ENCODE measurements at regions not wholly inside any gene's neighbourhood (a gene's known extent, or its start where the extent isn't known, plus 50 kb on each side); places are given as distances from the start of the nearest gene placed in this dataset.

DNA sequence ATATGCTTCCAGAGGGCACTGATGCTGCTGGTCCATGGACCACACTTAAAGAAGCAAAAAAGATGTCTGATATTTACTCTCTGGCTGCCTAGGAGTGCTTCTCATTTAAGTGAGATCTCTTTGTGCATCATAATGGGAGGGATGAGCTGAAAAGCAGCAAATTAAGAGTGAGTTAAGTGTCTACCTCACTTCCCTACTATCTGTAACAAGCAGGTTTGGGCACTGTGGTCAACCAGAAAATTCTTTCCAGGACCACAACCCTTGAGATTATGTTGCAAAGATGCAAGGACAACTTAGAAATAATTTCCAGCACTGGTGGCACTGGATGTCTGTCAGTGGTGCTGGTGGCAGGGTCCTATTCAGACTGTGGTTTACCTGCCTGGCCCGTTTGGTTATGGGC, 52.1 kb upstream of the USPL1 start:
- Histone ChIP-seq H3K9ac (ENCODE audit: control insufficient read depth, extremely low read depth, insufficient read depth, low read length) (no peak overlapping the region), H3K27me3 (ENCODE audit: control insufficient read depth, extremely low read depth, insufficient read depth, low read length) (no peaks in the 10 kb centered on the region), H3K4me1 (ENCODE audit: control insufficient read depth, extremely low read depth, insufficient read depth, low read length) (peaks cover 16% of the 10 kb centered on the region), H3K9me3 (ENCODE audit: control insufficient read depth, low read depth, low read length) (no peaks in the 10 kb centered on the region), H3K27ac (ENCODE audit: control insufficient read depth, insufficient read depth, low read length) (no peak overlapping the region), H3K36me3 (ENCODE audit: control insufficient read depth in 2 of 2, extremely low read depth in 1 of 2, insufficient read depth in 2 of 2, low read length in 2 of 2) (no peaks in the 10 kb centered on the region), H3K9me1 (ENCODE audit: control insufficient read depth, extremely low read depth, insufficient read depth, low read length) (no peaks in the 10 kb centered on the region), H3K4me2 (ENCODE audit: control insufficient read depth, extremely low read depth, insufficient read depth, low read depth, low read length) (no peak overlapping the region), H3K79me2 (ENCODE audit: control insufficient read depth, insufficient read depth, low read length) (no peaks in the 10 kb centered on the region), H3K4me3 (ENCODE audit: control insufficient read depth in 2 of 3, extremely low read depth in 1 of 3, insufficient read depth in 2 of 3, low read depth in 1 of 3, low read length in 3 of 3) (no peak overlapping the region), H2AFZ (ENCODE audit: control insufficient read depth, low read length) (no peak overlapping the region), H4K20me1 (ENCODE audit: control insufficient read depth, extremely low read depth, insufficient read depth, low read length) (no peaks in the 10 kb centered on the region)
- no peak for FAIRE-seq
- no peak for DNase-seq (ENCODE audit: low read depth, low spot score)
- TF ChIP-seq, protein P1, sequence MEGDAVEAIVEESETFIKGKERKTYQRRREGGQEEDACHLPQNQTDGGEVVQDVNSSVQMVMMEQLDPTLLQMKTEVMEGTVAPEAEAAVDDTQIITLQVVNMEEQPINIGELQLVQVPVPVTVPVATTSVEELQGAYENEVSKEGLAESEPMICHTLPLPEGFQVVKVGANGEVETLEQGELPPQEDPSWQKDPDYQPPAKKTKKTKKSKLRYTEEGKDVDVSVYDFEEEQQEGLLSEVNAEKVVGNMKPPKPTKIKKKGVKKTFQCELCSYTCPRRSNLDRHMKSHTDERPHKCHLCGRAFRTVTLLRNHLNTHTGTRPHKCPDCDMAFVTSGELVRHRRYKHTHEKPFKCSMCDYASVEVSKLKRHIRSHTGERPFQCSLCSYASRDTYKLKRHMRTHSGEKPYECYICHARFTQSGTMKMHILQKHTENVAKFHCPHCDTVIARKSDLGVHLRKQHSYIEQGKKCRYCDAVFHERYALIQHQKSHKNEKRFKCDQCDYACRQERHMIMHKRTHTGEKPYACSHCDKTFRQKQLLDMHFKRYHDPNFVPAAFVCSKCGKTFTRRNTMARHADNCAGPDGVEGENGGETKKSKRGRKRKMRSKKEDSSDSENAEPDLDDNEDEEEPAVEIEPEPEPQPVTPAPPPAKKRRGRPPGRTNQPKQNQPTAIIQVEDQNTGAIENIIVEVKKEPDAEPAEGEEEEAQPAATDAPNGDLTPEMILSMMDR (optimal IDR thresholded peaks at IDR 0.05 in 1 of 3, IDR thresholded peaks at IDR 0.05 in 1 of 3, conservative IDR thresholded peaks at IDR 0.05 in 1 of 3; ENCODE audit: extremely low read depth in 1 of 3, insufficient read depth in 2 of 3, low read length in 3 of 3): no peak
- no peak for TF ChIP-seq EZH2 (IDR thresholded peaks at IDR 0.05; ENCODE audit: low read length)
- dilution Hi-C loops (cut with MboI; ENCODE audit: extremely low pct_ligation_motif_present, low sequenced_read_pairs): no loop called here

DNA sequence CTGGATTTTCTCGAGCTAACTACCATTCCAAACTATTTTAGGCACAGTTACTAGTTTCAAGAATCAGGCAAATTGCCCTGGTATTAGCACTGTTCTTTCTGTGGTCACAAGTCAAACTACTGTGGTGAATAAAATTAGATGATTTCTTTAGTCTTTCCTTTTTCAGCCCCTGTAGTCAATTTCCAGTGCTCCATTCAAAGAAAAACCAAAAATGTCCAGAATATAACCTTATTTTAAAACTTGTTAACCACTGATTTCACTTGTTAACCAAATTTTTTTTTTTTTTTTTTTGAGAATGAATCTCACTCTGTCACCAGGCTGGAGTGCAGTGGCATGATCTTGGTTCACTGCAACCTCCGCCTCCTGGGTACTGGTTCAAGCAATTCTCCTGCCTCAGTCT, 50.6 kb upstream of the USPL1 start:
- Histone ChIP-seq H4K20me1 (ENCODE audit: control insufficient read depth, extremely low read depth, insufficient read depth, low read length) (no peaks in the 10 kb centered on the region), H3K79me2 (ENCODE audit: control insufficient read depth, insufficient read depth, low read length) (no peaks in the 10 kb centered on the region), H3K4me2 (ENCODE audit: control insufficient read depth, extremely low read depth, insufficient read depth, low read depth, low read length) (no peak overlapping the region), H3K27me3 (ENCODE audit: control insufficient read depth, extremely low read depth, insufficient read depth, low read length) (no peaks in the 10 kb centered on the region), H3K9me1 (ENCODE audit: control insufficient read depth, extremely low read depth, insufficient read depth, low read length) (no peaks in the 10 kb centered on the region), H3K9me3 (ENCODE audit: control insufficient read depth, low read depth, low read length) (no peaks in the 10 kb centered on the region), H3K9ac (ENCODE audit: control insufficient read depth, extremely low read depth, insufficient read depth, low read length) (no peak overlapping the region), H3K36me3 (ENCODE audit: control insufficient read depth in 2 of 2, extremely low read depth in 1 of 2, insufficient read depth in 2 of 2, low read length in 2 of 2) (no peaks in the 10 kb centered on the region), H3K4me1 (ENCODE audit: control insufficient read depth, extremely low read depth, insufficient read depth, low read length) (peaks cover 18% of the 10 kb centered on the region), H2AFZ (ENCODE audit: control insufficient read depth, low read length) (no peak overlapping the region), H3K27ac (ENCODE audit: control insufficient read depth, insufficient read depth, low read length) (no peak overlapping the region), H3K4me3 (ENCODE audit: control insufficient read depth in 2 of 3, extremely low read depth in 1 of 3, insufficient read depth in 2 of 3, low read depth in 1 of 3, low read length in 3 of 3) (no peak overlapping the region)
- FAIRE-seq (no peak), DNase-seq (ENCODE audit: low read depth, low spot score) (no peak)
- TF ChIP-seq EZH2 (IDR thresholded peaks at IDR 0.05; ENCODE audit: low read length): no peak
- TF ChIP-seq, protein P1 (optimal IDR thresholded peaks at IDR 0.05 in 1 of 3, IDR thresholded peaks at IDR 0.05 in 1 of 3, conservative IDR thresholded peaks at IDR 0.05 in 1 of 3; ENCODE audit: extremely low read depth in 1 of 3, insufficient read depth in 2 of 3, low read length in 3 of 3): no peak
- dilution Hi-C loops (cut with MboI; ENCODE audit: extremely low pct_ligation_motif_present, low sequenced_read_pairs): no loop called here
